WTC11 (cell line): ENCODE measurements at regions not wholly inside any gene's neighbourhood (a gene's known extent, or its start where the extent isn't known, plus 50 kb on each side); places are given as distances from the start of the nearest gene placed in this dataset.

ENCODE experiments used
- ATAC-seq: fragments of 200-7000 bp; cut with Tn5 transposase; 2 replicates; pipeline ENCODE4 v1.10.0; 2021; ENCODE audit warnings: mild to moderate bottlenecking, moderate library complexity
- CTCF ChIA-PET: fragments of 300-600 bp; sonication (Branson Sonifier 250); formaldehyde crosslinking; loops from one replicate; lab custom pipeline; 2021; ENCODE audit warnings: antibody characterized with exemption; lab: Charles Lee
- POLR2A ChIA-PET: fragments of 350-600 bp; sonication (Branson Sonifier 250); formaldehyde crosslinking; loops from one replicate; lab custom pipeline; 2021; ENCODE audit warnings: antibody characterized with exemption; lab: Charles Lee
- DNase-seq: peaks from one replicate; pipeline ENCODE4 v3.0.0; 2021; ENCODE audit warnings: low spot score
- H3K27ac Mint-ChIP-seq: 2 replicates; pipeline ENCODE4 v1.8.0; 2021; ENCODE audit warnings: mixed read lengths
- H3K27me3 Mint-ChIP-seq: 2 replicates; pipeline ENCODE4 v1.8.0; 2021; ENCODE audit warnings: low read depth, mild to moderate bottlenecking, moderate library complexity, mixed read lengths
- H3K36me3 Mint-ChIP-seq: 2 replicates; pipeline ENCODE4 v1.8.0; 2021; ENCODE audit warnings: mixed read lengths
- H3K4me1 Mint-ChIP-seq: 2 replicates; pipeline ENCODE4 v1.8.0; 2022; ENCODE audit warnings: mixed read lengths
- H3K4me3 Mint-ChIP-seq: 2 replicates; pipeline ENCODE4 v1.8.0; 2021; ENCODE audit warnings: mild to moderate bottlenecking, moderate library complexity, mixed read lengths
- H3K9me3 Mint-ChIP-seq: 2 replicates; pipeline ENCODE4 v1.8.0; 2021; ENCODE audit warnings: mixed read lengths
- CBFB ChIP-seq: sonication (generic); formaldehyde crosslinking; IDR thresholded peaks from 2 replicates; pipeline ENCODE4 v1.8.1; 2022; ENCODE audit warnings: mild to moderate bottlenecking, low read depth, missing genetic modification reagents
- CREB1 ChIP-seq: sonication (generic); formaldehyde crosslinking; IDR thresholded peaks from 2 replicates; pipeline ENCODE4 v1.8.0; 2023; ENCODE audit warnings: mild to moderate bottlenecking, missing genetic modification reagents
- FOXP4 ChIP-seq: sonication (generic); formaldehyde crosslinking; IDR thresholded peaks from 2 replicates; pipeline ENCODE4 v1.8.0; 2022; ENCODE audit warnings: mild to moderate bottlenecking, missing genetic modification reagents
- JUN ChIP-seq: sonication (generic); formaldehyde crosslinking; IDR thresholded peaks from 2 replicates; pipeline ENCODE4 v1.8.0; 2023; ENCODE audit warnings: mild to moderate bottlenecking, missing genetic modification reagents
- NR2C2 ChIP-seq: sonication (generic); formaldehyde crosslinking; IDR thresholded peaks from 2 replicates; pipeline ENCODE4 v1.8.0; 2022; ENCODE audit warnings: mild to moderate bottlenecking, missing genetic modification reagents
- PRDM15 ChIP-seq: sonication (generic); formaldehyde crosslinking; IDR thresholded peaks from 2 replicates; pipeline ENCODE4 v1.8.0; 2022; ENCODE audit warnings: missing genetic modification reagents
- RELA ChIP-seq: sonication (generic); formaldehyde crosslinking; IDR thresholded peaks from 2 replicates; pipeline ENCODE4 v1.8.1; 2022; ENCODE audit warnings: missing genetic modification reagents, mild to moderate bottlenecking, borderline replicate concordance
- SP1 ChIP-seq: sonication (generic); formaldehyde crosslinking; conservative IDR thresholded peaks from 2 replicates; pipeline ENCODE4 v1.8.1; 2022; ENCODE audit warnings: missing genetic modification reagents
- ZNF121 ChIP-seq: sonication (generic); formaldehyde crosslinking; IDR thresholded peaks from 2 replicates; pipeline ENCODE4 v1.8.0; 2023; ENCODE audit warnings: missing genetic modification reagents
- ZNF512 ChIP-seq: sonication (generic); formaldehyde crosslinking; IDR thresholded peaks from 2 replicates; pipeline ENCODE4 v1.8.1; 2022; ENCODE audit warnings: missing genetic modification reagents, borderline replicate concordance
- ZNF671 ChIP-seq: fragments of 250-450 bp; sonication (Bioruptor Pico); IDR thresholded peaks from 2 replicates; pipeline ENCODE4 v1.8.0; 2021; ENCODE audit warnings: mild to moderate bottlenecking
- TF ChIP-seq, protein P1 (sequence below): fragments of 250-450 bp; sonication (Bioruptor Pico); IDR thresholded peaks from 2 replicates; pipeline ENCODE4 v1.9.0; 2021; ENCODE audit warnings: mild to moderate bottlenecking
- TF ChIP-seq, protein P2 (sequence below): fragments of 250-450 bp; sonication (Bioruptor Pico); IDR thresholded peaks from 2 replicates; pipeline ENCODE4 v2.1.2; 2022; ENCODE audit warnings: mild to moderate bottlenecking, moderate library complexity
- TF ChIP-seq, protein P3 (sequence below): sonication (generic); formaldehyde crosslinking; IDR thresholded peaks from 2 replicates; pipeline ENCODE4 v1.8.1; 2023; ENCODE audit warnings: mild to moderate bottlenecking, missing genetic modification reagents, borderline replicate concordance
- TF ChIP-seq, protein P4 (sequence below): sonication (generic); formaldehyde crosslinking; IDR thresholded peaks from 2 replicates; pipeline ENCODE4 v1.8.1; 2022; ENCODE audit warnings: low read depth, missing genetic modification reagents, borderline replicate concordance

GRCh38 chr6:92139601-92140000 is 1279.8 kb downstream of the EPHA7 start:
- Mint-ChIP-seq H3K4me1 (no peaks in the 10 kb centered on the region), H3K27ac (no peak overlapping the region), H3K4me3 (no peak overlapping the region), H3K9me3 (no peaks in the 10 kb centered on the region), H3K36me3 (no peaks in the 10 kb centered on the region), H3K27me3 (no peaks in the 10 kb centered on the region)
- TF ChIP-seq RELA (CRISPR knock-in tag) (no peak), NR2C2 (CRISPR knock-in tag) (no peak), PRDM15 (CRISPR knock-in tag) (no peak), ZNF121 (CRISPR knock-in tag) (no peak)
- TF ChIP-seq, protein P1, sequence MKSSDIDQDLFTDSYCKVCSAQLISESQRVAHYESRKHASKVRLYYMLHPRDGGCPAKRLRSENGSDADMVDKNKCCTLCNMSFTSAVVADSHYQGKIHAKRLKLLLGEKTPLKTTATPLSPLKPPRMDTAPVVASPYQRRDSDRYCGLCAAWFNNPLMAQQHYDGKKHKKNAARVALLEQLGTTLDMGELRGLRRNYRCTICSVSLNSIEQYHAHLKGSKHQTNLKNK: no peak
- TF ChIP-seq, protein P2, sequence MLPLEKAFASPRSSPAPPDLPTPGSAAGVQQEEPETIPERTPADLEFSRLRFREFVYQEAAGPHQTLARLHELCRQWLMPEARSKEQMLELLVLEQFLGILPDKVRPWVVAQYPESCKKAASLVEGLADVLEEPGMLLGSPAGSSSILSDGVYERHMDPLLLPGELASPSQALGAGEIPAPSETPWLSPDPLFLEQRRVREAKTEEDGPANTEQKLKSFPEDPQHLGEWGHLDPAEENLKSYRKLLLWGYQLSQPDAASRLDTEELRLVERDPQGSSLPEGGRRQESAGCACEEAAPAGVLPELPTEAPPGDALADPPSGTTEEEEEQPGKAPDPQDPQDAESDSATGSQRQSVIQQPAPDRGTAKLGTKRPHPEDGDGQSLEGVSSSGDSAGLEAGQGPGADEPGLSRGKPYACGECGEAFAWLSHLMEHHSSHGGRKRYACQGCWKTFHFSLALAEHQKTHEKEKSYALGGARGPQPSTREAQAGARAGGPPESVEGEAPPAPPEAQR (CRISPR knock-in tag): no peak
- ATAC-seq (no peak), DNase-seq (no peak)
- ChIA-PET CTCF (no interaction called here), POLR2A (no interaction called here)

DNA sequence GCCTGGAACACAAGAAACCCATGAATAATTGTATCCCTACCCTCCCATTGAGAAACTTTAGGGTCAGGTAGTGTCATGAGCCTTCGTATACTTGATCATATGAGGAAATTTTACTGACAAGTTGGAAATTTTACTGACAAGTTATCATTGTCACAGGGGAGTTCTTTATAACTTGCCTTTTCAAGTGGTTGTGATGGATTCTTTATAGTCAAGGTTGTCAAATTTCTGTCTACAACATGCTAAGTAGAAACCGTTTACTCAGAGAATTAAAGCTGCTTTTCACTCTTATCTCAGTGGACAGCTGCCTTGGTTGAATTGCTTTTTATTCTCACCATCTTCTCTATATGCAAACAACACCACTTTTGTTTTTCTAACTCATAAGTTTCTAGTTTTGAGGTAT is 1286.4 kb downstream of the EPHA7 start:
- DNase-seq: no peak
- H3K36me3 Mint-ChIP-seq: no peaks in the 10 kb centered on the region
- no peaks in the 10 kb centered on the region for H3K9me3 Mint-ChIP-seq
- POLR2A ChIA-PET: no interaction called here
- no peak for TF ChIP-seq ZNF671 (CRISPR knock-in tag)
- H3K4me1 Mint-ChIP-seq: no peaks in the 10 kb centered on the region
- CTCF ChIA-PET: no interaction called here
- ATAC-seq: no peak
- H3K4me3 Mint-ChIP-seq: no peak overlapping the region
- H3K27ac Mint-ChIP-seq: no peak overlapping the region
- H3K27me3 Mint-ChIP-seq: no peaks in the 10 kb centered on the region

GRCh38 chr6:92132457-92132856 is 1286.9 kb downstream of the EPHA7 start:
- CTCF ChIA-PET: no interaction called here
- TF ChIP-seq, protein P3, sequence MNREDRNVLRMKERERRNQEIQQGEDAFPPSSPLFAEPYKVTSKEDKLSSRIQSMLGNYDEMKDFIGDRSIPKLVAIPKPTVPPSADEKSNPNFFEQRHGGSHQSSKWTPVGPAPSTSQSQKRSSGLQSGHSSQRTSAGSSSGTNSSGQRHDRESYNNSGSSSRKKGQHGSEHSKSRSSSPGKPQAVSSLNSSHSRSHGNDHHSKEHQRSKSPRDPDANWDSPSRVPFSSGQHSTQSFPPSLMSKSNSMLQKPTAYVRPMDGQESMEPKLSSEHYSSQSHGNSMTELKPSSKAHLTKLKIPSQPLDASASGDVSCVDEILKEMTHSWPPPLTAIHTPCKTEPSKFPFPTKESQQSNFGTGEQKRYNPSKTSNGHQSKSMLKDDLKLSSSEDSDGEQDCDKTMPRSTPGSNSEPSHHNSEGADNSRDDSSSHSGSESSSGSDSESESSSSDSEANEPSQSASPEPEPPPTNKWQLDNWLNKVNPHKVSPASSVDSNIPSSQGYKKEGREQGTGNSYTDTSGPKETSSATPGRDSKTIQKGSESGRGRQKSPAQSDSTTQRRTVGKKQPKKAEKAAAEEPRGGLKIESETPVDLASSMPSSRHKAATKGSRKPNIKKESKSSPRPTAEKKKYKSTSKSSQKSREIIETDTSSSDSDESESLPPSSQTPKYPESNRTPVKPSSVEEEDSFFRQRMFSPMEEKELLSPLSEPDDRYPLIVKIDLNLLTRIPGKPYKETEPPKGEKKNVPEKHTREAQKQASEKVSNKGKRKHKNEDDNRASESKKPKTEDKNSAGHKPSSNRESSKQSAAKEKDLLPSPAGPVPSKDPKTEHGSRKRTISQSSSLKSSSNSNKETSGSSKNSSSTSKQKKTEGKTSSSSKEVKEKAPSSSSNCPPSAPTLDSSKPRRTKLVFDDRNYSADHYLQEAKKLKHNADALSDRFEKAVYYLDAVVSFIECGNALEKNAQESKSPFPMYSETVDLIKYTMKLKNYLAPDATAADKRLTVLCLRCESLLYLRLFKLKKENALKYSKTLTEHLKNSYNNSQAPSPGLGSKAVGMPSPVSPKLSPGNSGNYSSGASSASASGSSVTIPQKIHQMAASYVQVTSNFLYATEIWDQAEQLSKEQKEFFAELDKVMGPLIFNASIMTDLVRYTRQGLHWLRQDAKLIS (CRISPR knock-in tag): no peak
- TF ChIP-seq, protein P4, sequence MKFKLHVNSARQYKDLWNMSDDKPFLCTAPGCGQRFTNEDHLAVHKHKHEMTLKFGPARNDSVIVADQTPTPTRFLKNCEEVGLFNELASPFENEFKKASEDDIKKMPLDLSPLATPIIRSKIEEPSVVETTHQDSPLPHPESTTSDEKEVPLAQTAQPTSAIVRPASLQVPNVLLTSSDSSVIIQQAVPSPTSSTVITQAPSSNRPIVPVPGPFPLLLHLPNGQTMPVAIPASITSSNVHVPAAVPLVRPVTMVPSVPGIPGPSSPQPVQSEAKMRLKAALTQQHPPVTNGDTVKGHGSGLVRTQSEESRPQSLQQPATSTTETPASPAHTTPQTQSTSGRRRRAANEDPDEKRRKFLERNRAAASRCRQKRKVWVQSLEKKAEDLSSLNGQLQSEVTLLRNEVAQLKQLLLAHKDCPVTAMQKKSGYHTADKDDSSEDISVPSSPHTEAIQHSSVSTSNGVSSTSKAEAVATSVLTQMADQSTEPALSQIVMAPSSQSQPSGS (CRISPR knock-in tag): no peak
- TF ChIP-seq CREB1 (CRISPR knock-in tag) (no peak), ZNF512 (no peak), JUN (no peak), CBFB (CRISPR knock-in tag) (no peak), FOXP4 (no peak), SP1 (CRISPR knock-in tag) (no peak)
- no peaks in the 10 kb centered on the region for H3K9me3 Mint-ChIP-seq
- H3K27ac Mint-ChIP-seq: no peak overlapping the region
- H3K4me3 Mint-ChIP-seq: no peak overlapping the region
- peaks cover 4% of the 10 kb centered on the region; the same call in 1 of the 2 replicates for H3K27me3 Mint-ChIP-seq
- POLR2A ChIA-PET: no interaction called here
- no peak for ATAC-seq
- no peak for DNase-seq
- H3K36me3 Mint-ChIP-seq: no peaks in the 10 kb centered on the region
- no peaks in the 10 kb centered on the region for H3K4me1 Mint-ChIP-seq
